ENCODE measurements at regions not wholly inside any gene's neighbourhood (a gene's known extent, or its start where the extent isn't known, plus 50 kb on each side); places are given as distances from the start of the nearest gene placed in this dataset.

DNA sequence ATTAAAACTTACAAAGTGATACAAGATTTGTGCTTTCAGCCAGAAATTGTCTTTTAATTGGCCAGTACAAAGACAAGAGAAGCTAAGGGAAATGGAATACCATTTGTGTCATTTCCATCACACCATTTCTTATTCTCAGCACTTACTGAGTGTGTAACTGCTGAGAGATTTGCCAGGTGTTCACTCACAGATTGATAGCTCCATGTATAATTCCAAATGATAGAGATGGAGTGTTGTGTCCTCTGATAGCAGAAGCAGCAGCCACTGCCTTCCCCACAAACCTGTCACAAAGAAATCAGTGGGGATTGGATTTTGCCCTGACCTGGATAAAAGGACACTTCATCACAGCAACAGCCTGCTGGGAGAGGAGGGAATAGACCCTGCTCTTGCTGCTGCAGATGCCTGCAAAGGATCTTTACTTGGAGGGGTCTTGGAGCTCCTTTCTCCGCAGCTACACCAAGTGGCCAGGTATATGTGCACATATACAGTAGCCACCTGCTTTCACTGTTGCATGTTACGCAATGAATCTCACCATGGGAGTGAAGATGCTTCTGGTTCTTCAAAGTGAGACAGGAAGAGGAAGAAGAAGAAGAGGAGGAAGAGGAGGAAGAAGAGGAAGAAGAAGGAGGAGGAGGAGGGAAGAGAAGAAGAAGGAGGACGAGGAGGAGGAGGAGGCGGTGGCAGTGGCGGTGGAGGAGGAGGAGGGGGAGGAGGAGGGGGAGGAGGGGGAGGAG, 78.7 kb upstream of the KCNJ15 start:
- no peaks in the 10 kb centered on the region for H3K27me3 Mint-ChIP-seq
- intact Hi-C loops (cut with micrococcal nuclease), result no loop called here
- no peaks in the 10 kb centered on the region for H3K4me1 Mint-ChIP-seq
- no peaks in the 10 kb centered on the region for H3K36me3 Mint-ChIP-seq (ENCODE audit: low read depth)
- ChIA-PET CTCF (no interaction called here), POLR2A (no interaction called here)
- H3K9me3 Mint-ChIP-seq, result peaks cover 2% of the 10 kb centered on the region
- H3K4me3 Mint-ChIP-seq, result no peak overlapping the region
- ATAC-seq (ENCODE audit: low read depth) (no peak), DNase-seq (no peak)
- TF ChIP-seq, protein P1, sequence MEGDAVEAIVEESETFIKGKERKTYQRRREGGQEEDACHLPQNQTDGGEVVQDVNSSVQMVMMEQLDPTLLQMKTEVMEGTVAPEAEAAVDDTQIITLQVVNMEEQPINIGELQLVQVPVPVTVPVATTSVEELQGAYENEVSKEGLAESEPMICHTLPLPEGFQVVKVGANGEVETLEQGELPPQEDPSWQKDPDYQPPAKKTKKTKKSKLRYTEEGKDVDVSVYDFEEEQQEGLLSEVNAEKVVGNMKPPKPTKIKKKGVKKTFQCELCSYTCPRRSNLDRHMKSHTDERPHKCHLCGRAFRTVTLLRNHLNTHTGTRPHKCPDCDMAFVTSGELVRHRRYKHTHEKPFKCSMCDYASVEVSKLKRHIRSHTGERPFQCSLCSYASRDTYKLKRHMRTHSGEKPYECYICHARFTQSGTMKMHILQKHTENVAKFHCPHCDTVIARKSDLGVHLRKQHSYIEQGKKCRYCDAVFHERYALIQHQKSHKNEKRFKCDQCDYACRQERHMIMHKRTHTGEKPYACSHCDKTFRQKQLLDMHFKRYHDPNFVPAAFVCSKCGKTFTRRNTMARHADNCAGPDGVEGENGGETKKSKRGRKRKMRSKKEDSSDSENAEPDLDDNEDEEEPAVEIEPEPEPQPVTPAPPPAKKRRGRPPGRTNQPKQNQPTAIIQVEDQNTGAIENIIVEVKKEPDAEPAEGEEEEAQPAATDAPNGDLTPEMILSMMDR (IDR thresholded peaks at IDR 0.05), result no peak
- H3K27ac Mint-ChIP-seq, result no peak overlapping the region

DNA sequence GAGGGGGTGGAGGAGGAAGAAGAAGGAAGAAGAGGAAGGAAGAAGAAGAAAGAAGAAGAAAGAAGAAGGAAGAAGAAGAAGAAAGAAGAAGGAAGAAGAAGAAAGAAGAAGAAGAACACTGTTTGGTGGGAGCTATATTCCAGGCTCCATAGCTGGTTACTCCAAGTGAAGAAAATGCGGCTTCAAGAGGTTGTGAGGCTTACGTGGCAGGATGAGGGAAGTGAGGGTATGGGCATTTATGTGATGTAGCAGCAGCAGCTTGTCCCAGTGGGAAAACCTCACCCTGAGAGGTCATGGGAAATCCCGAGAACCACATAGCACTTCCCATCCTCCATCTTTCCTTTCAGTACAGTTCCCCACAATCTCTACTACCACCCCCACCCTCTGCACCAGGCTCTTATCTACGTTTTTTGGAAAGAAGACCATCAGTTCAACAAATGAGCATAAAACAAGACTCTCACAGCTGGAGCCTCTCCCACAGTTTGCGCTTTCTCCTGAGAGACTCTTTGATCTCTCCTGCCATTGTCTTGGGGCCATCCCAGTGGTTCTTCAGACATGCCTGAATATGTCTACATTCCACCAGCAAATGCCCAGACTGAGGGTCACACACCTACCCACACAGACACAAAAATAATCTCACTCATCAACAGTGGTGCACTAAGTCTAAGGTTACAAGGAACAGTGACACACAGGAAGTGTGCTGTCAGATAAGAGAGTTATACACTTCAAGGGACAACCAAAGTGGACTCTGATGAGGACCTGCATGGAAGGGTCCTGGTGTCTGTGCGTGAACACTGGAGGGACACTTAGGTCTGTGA, 77.9 kb upstream of the KCNJ15 start:
- H3K4me3 Mint-ChIP-seq, result no peak overlapping the region
- H3K36me3 Mint-ChIP-seq (ENCODE audit: low read depth), result no peaks in the 10 kb centered on the region
- peaks cover 2% of the 10 kb centered on the region for H3K9me3 Mint-ChIP-seq
- no peak overlapping the region for H3K27ac Mint-ChIP-seq
- intact Hi-C loops (cut with micrococcal nuclease), result no loop called here
- no peaks in the 10 kb centered on the region for H3K27me3 Mint-ChIP-seq
- no peak for DNase-seq
- H3K4me1 Mint-ChIP-seq, result no peaks in the 10 kb centered on the region
- CTCF ChIA-PET, result no interaction called here
- POLR2A ChIA-PET, result no interaction called here
- ATAC-seq (ENCODE audit: low read depth), result no peak
- TF ChIP-seq, protein P1 (IDR thresholded peaks at IDR 0.05), result no peak

DNA sequence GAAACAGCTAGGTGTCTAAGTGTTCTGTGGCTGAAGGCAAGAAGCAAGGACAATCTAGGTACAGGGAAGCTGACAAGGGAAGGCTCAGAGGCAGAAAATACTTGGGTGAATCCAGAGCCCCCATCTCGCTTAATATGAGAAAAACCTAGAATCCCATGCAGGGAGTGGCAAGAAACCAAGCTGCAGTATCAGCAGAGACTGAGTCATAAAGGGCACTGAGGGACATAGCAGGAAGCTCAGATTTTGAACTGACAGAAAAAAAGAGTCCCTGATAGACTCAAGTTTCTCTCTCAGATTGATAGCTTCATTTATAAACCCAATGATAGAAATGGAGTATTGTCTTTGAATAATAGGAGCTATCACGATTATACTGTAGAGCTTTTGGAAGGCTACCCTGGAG, 77.3 kb upstream of the KCNJ15 start:
- Mint-ChIP-seq H3K9me3 (peaks cover 2% of the 10 kb centered on the region), H3K27ac (no peak overlapping the region), H3K36me3 (ENCODE audit: low read depth) (no peaks in the 10 kb centered on the region), H3K27me3 (no peaks in the 10 kb centered on the region), H3K4me3 (no peak overlapping the region), H3K4me1 (no peaks in the 10 kb centered on the region)
- ChIA-PET CTCF (no interaction called here), POLR2A (no interaction called here)
- TF ChIP-seq, protein P1 (IDR thresholded peaks at IDR 0.05), result no peak
- no peak for ATAC-seq (ENCODE audit: low read depth)
- intact Hi-C loops (cut with micrococcal nuclease), result no loop called here
- DNase-seq, result no peak

DNA sequence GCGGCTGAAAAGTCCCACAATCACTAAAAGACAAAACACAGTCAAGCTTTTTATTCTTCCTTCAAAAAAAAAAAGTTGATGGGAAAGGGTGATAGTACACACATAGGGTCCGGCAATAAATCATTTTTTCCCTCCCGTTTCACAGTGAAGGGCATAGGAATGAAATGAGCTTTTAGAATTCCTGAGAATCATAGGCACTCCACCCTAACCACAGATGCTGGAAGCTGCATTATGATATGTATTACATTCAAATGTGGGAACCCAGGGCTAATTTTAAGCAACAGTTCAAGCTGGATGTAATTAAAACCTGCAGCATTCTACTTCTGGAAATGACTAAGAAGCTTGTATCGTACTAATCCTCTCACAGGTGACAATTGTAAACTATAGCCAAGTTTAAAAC, 75.7 kb upstream of the KCNJ15 start:
- Mint-ChIP-seq H3K4me3 (no peak overlapping the region), H3K9me3 (peaks cover 2% of the 10 kb centered on the region), H3K36me3 (ENCODE audit: low read depth) (no peaks in the 10 kb centered on the region), H3K4me1 (no peaks in the 10 kb centered on the region), H3K27ac (no peak overlapping the region), H3K27me3 (no peaks in the 10 kb centered on the region)
- TF ChIP-seq, protein P1 (IDR thresholded peaks at IDR 0.05), result no peak
- ChIA-PET CTCF (no interaction called here), POLR2A (no interaction called here)
- intact Hi-C loops (cut with micrococcal nuclease), result no loop called here
- ATAC-seq (ENCODE audit: low read depth), result no peak
- no peak for DNase-seq

DNA sequence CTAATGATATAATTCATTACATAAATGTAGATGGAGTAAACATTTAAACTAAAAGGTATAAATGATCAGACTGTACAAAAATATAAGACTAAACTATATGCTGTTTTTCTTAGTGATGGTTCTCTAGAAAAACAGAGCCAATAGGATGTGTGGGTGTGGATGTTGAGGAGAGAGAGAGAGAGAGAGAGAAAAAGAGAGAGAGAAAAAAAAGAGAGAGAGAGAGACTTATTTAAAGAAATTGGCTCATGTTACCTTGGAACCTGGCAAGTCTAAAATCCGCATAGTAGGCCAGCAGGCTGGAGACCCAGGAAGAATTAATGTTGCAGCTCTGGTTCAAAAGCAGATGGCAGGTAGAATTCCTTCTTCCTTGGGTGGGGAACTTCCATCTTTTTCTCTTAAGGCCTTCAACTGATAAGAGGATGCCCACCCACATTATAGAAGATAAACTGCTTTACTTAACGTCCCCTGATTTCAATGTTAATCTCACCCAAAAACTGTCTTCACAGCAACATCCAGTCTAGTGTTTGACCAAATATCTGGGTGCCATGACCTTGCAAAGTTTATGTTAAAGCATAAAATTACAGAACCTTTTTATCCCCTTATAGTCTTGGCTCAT, 74.3 kb upstream of the KCNJ15 start:
- intact Hi-C loops (cut with micrococcal nuclease), result no loop called here
- H3K9me3 Mint-ChIP-seq, result peaks cover 9% of the 10 kb centered on the region
- POLR2A ChIA-PET, result no interaction called here

More for the DNA sequence above, 74.3 kb upstream of the KCNJ15 start:
- TF ChIP-seq, protein P1 (IDR thresholded peaks at IDR 0.05), result no peak
- H3K36me3 Mint-ChIP-seq (ENCODE audit: low read depth), result no peaks in the 10 kb centered on the region
- ATAC-seq (ENCODE audit: low read depth) (no peak), DNase-seq (no peak)
- H3K4me3 Mint-ChIP-seq, result no peak overlapping the region
- no peaks in the 10 kb centered on the region for H3K27me3 Mint-ChIP-seq
- no peak overlapping the region for H3K27ac Mint-ChIP-seq
- CTCF ChIA-PET, result no interaction called here
- H3K4me1 Mint-ChIP-seq, result no peaks in the 10 kb centered on the region

All from activated B cell treated with CpG ODN at 0.5 μM for 24 hours (primary cell).